OCI-LY1 (cell line): ENCODE measurements at regions not wholly inside any gene's neighbourhood (a gene's known extent, or its start where the extent isn't known, plus 50 kb on each side); places are given as distances from the start of the nearest gene placed in this dataset.

Experiments used
- H2AFZ ChIP-seq: fragments of 200-600 bp; sonication (generic), shearing (Covaris generic); 2 replicates; pipeline ENCODE4 v1.6.0; 2014; ENCODE audit warnings: antibody characterized with exemption, mild to moderate bottlenecking, low read length
- H3F3A ChIP-seq: fragments of 200-600 bp; sonication (generic), shearing (Covaris generic); 2 replicates; pipeline ENCODE4 v1.6.0; 2014; ENCODE audit warnings: mild to moderate bottlenecking, antibody characterized with exemption, low read length, moderate library complexity; ENCODE audit not compliant: insufficient read depth
- H3K27ac ChIP-seq: fragments of 200-600 bp; sonication (generic); 2 replicates; pipeline ENCODE4 v1.5.1; 2014; ENCODE audit warnings: low read length, mixed run types, mild to moderate bottlenecking, low read depth; ENCODE audit not compliant: poor library complexity, severe bottlenecking
- H3K27me3 ChIP-seq: fragments of 200-600 bp; sonication (generic); 2 replicates; pipeline ENCODE4 v1.6.0; 2014; ENCODE audit warnings: antibody characterized with exemption, mild to moderate bottlenecking, low read length, moderate library complexity; ENCODE audit not compliant: insufficient read depth
- H3K36me3 ChIP-seq: fragments of 200-600 bp; sonication (generic); 2 replicates; pipeline ENCODE4 v1.6.1; 2014; ENCODE audit warnings: mild to moderate bottlenecking, antibody characterized with exemption, low read length, moderate library complexity, mixed read lengths; ENCODE audit not compliant: insufficient read depth
- H3K4me1 ChIP-seq: fragments of 200-600 bp; sonication (generic); 2 replicates; pipeline ENCODE4 v1.5.1; 2014; ENCODE audit warnings: mild to moderate bottlenecking, low read length, moderate library complexity; ENCODE audit not compliant: insufficient read depth, severe bottlenecking
- H3K4me2 ChIP-seq: fragments of 200-600 bp; sonication (generic), shearing (Covaris generic); 2 replicates; pipeline ENCODE4 v1.6.1; 2014; ENCODE audit warnings: low read length
- H3K4me3 ChIP-seq: fragments of 200-600 bp; sonication (generic); 2 replicates; pipeline ENCODE4 v1.5.1; 2014; ENCODE audit warnings: low read length, low read depth, mild to moderate bottlenecking, mixed read lengths; ENCODE audit not compliant: poor library complexity, severe bottlenecking
- H3K79me2 ChIP-seq: fragments of 200-600 bp; shearing (Covaris generic); 2 replicates; pipeline ENCODE4 v1.6.1; 2016; ENCODE audit warnings: mixed run types, low read length, mixed read lengths; ENCODE audit not compliant: insufficient read depth
- H3K9ac ChIP-seq: fragments of 200-600 bp; sonication (generic), shearing (Covaris generic); 2 replicates; pipeline ENCODE4 v1.6.1; 2014; ENCODE audit warnings: mild to moderate bottlenecking, low read length, mixed read lengths
- H3K9me2 ChIP-seq: fragments of 200-600 bp; sonication (generic), shearing (Covaris generic); 2 replicates; pipeline ENCODE4 v1.6.1; 2014; ENCODE audit warnings: low read depth, mild to moderate bottlenecking, low read length, mixed read lengths
- H3K9me3 ChIP-seq: fragments of 200-600 bp; shearing (Covaris generic); 2 replicates; pipeline ENCODE4 v1.6.1; 2014; ENCODE audit warnings: low read length, mixed read lengths
- H4K20me1 ChIP-seq: fragments of 200-600 bp; sonication (generic), shearing (Covaris generic); 2 replicates; pipeline ENCODE4 v1.6.0; 2016; ENCODE audit warnings: mild to moderate bottlenecking, low read length; ENCODE audit not compliant: insufficient read depth
- CTCF ChIP-seq: fragments of 200-600 bp; sonication (generic), shearing (Covaris generic); IDR thresholded peaks from 2 replicates; pipeline ENCODE4 v1.5.1; 2017; ENCODE audit warnings: mild to moderate bottlenecking, antibody characterized with exemption, low read length, moderate library complexity, mixed read lengths
- EZH2 ChIP-seq: fragments of 200-600 bp; sonication (generic), shearing (Covaris generic); IDR thresholded peaks from 2 replicates; pipeline ENCODE4 v1.8.0; 2017; ENCODE audit warnings: borderline replicate concordance, mixed run types, mild to moderate bottlenecking, antibody characterized with exemption, low read length, moderate library complexity, mixed read lengths

DNA sequence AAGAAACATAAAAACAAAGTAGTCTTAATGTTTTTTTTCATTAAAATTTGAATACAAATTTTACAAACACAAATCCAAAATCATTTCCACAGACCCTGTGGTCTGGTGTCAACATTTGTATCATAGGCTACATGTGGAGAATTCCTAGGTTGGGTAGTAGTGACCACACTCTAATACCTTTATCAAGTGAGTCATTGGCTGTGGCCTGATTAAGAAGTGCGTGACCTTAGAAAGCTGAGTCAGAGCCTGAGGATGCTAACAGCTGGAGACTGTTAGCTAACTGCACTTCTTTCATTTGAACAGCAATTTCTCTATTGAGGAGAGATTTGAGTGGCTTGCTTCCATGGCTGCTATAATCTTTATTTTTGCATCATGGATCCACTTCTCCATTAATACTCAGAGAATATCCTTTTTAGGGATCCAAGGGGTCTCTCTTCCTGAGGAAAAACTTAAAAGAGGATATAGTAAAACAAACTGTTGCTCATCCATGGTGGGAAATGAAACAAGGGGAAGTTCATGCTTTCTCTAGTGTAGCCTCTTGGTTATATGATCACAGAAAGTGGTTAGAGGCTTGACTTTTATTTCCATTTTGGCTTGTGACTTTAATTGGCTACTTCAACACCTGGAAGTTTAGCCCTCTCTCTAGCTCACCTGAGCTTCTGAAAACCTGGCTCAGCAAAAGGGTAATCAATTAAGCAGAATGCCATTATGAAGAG lies 335.8 kb downstream of the PABPC4L start:
- Histone ChIP-seq H3K9me3 (no peaks in the 10 kb centered on the region), H3K27me3 (no peaks in the 10 kb centered on the region), H4K20me1 (no peaks in the 10 kb centered on the region), H3K79me2 (no peaks in the 10 kb centered on the region), H3K27ac (no peak overlapping the region), H3K9me2 (no peaks in the 10 kb centered on the region), H2AFZ (no peak overlapping the region), H3K9ac (no peak overlapping the region), H3K4me2 (no peak overlapping the region), H3K4me3 (no peak overlapping the region), H3K36me3 (no peaks in the 10 kb centered on the region), H3K4me1 (no peaks in the 10 kb centered on the region), H3F3A (no peaks in the 10 kb centered on the region)
- TF ChIP-seq CTCF (no peak), EZH2 (no peak)

GRCh38 chr4:133863153-133863552 lies 338.4 kb downstream of the PABPC4L start:
- H3K79me2 ChIP-seq: no peaks in the 10 kb centered on the region
- no peaks in the 10 kb centered on the region for H3K36me3 ChIP-seq
- peak overlapping the region; percentile 55; the same call in 1 of the 2 replicates for H2AFZ ChIP-seq
- no peak overlapping the region for H3K4me2 ChIP-seq
- H3K4me3 ChIP-seq: no peak overlapping the region
- H3K27ac ChIP-seq: no peak overlapping the region
- no peaks in the 10 kb centered on the region for H3K9me2 ChIP-seq
- no peak overlapping the region for H3K9ac ChIP-seq
- H3K27me3 ChIP-seq: no peaks in the 10 kb centered on the region
- no peaks in the 10 kb centered on the region for H3K9me3 ChIP-seq
- no peaks in the 10 kb centered on the region for H3K4me1 ChIP-seq
- TF ChIP-seq CTCF: no peak
- TF ChIP-seq EZH2: no peak
- no peaks in the 10 kb centered on the region for H4K20me1 ChIP-seq
- H3F3A ChIP-seq: no peaks in the 10 kb centered on the region

GRCh38 chr4:133856731-133857355 lies 344.7 kb downstream of the PABPC4L start:
- Histone ChIP-seq H3K9me2 (no peaks in the 10 kb centered on the region), H3K4me3 (no peak overlapping the region), H3K79me2 (no peaks in the 10 kb centered on the region), H3K9me3 (no peaks in the 10 kb centered on the region), H3K36me3 (no peaks in the 10 kb centered on the region), H3K27me3 (no peaks in the 10 kb centered on the region), H3K9ac (no peak overlapping the region), H3F3A (no peaks in the 10 kb centered on the region), H4K20me1 (no peaks in the 10 kb centered on the region), H3K27ac (no peak overlapping the region), H2AFZ (no peak overlapping the region), H3K4me1 (no peaks in the 10 kb centered on the region), H3K4me2 (no peak overlapping the region)
- TF ChIP-seq CTCF (no peak), EZH2 (no peak)
